PC-9 (cell line): ENCODE measurements at regions not wholly inside any gene's neighbourhood (a gene's known extent, or its start where the extent isn't known, plus 50 kb on each side); places are given as distances from the start of the nearest gene placed in this dataset.

ENCODE experiments used
- BruUV-seq: library from RNA; stranded (reverse); fragments of 400-500 nt; replicated peaks from 2 replicates; lab custom pipeline; 2021; lab: Mats Ljungman, UMichigan
- CTCF ChIA-PET: fragments of 300-600 bp; sonication (Branson Sonifier 250); formaldehyde crosslinking; loops from one replicate; lab custom pipeline; 2022; ENCODE audit warnings: antibody characterized with exemption; lab: Charles Lee
- POLR2A ChIA-PET: fragments of 300-600 bp; sonication (Branson Sonifier 250); formaldehyde crosslinking; loops from one replicate; lab custom pipeline; 2022; ENCODE audit warnings: antibody characterized with exemption; ENCODE audit not compliant: unreplicated experiment; lab: Charles Lee
- DNase-seq, 2 experiments: peaks; one replicate each; pipeline versions ENCODE4 v3.0.0 to v3.0.0-alpha.2; 2015 to 2022; ENCODE audit warnings: mixed read lengths in 1 of 2
- H2AFZ ChIP-seq: fragments of 200-600 bp; sonication (generic); 2 replicates; pipeline ENCODE4 v1.8.1; 2017; ENCODE audit warnings: antibody characterized with exemption
- H3F3A ChIP-seq: fragments of 200-600 bp; sonication (generic); 2 replicates; pipeline ENCODE4 v1.8.1; 2017; ENCODE audit warnings: antibody characterized with exemption, mild to moderate bottlenecking, low read depth; ENCODE audit not compliant: insufficient read depth
- H3K27ac ChIP-seq: fragments of 200-600 bp; sonication (generic); 2 replicates; pipeline ENCODE4 v1.6.1; 2016; ENCODE audit warnings: mixed run types
- H3K27me3 ChIP-seq: fragments of 200-600 bp; sonication (generic); 2 replicates; pipeline ENCODE4 v1.6.1; 2016; ENCODE audit warnings: low read depth, mixed run types; ENCODE audit not compliant: insufficient read depth
- H3K36me3 ChIP-seq: fragments of 200-600 bp; sonication (generic); 2 replicates; pipeline ENCODE4 v1.6.1; 2016; ENCODE audit warnings: low read depth, mixed run types
- H3K4me1 ChIP-seq: fragments of 200-600 bp; sonication (generic); replicated peaks from 2 replicates; pipeline ENCODE4 v1.6.1; 2016; ENCODE audit warnings: mixed run types; ENCODE audit not compliant: insufficient read depth
- H3K4me2 ChIP-seq: fragments of 200-600 bp; sonication (generic); 2 replicates; pipeline ENCODE4 v1.6.1; 2017; ENCODE audit warnings: mixed run types
- H3K4me3 ChIP-seq: fragments of 200-600 bp; sonication (generic); 2 replicates; pipeline ENCODE4 v1.6.1; 2016; ENCODE audit warnings: mixed run types
- H3K79me2 ChIP-seq: fragments of 200-600 bp; sonication (generic); 2 replicates; pipeline ENCODE4 v1.6.1; 2017; ENCODE audit warnings: low read depth, mixed run types
- H3K9me2 ChIP-seq: fragments of 200-600 bp; sonication (generic); 2 replicates; pipeline ENCODE4 v1.8.1; 2017; ENCODE audit warnings: mild to moderate bottlenecking; ENCODE audit not compliant: insufficient read depth
- H3K9me3 ChIP-seq: fragments of 200-600 bp; sonication (generic); 2 replicates; pipeline ENCODE4 v1.8.1; 2016; ENCODE audit warnings: low read depth; ENCODE audit not compliant: insufficient read depth
- H4K20me1 ChIP-seq: fragments of 200-600 bp; sonication (generic); 2 replicates; pipeline ENCODE4 v1.8.1; 2017; ENCODE audit not compliant: insufficient read depth
- EZH2 ChIP-seq: fragments of 200-600 bp; sonication (generic); IDR thresholded peaks from 2 replicates; pipeline ENCODE4 v1.8.0; 2017; ENCODE audit warnings: antibody characterized with exemption, low read depth
- intact Hi-C: fragments of 100-400 bp; cut with micrococcal nuclease; formaldehyde crosslinking; loops from one replicate; pipeline ENCODE4 v1.10.0; 2022; ENCODE audit not compliant: unreplicated experiment
- TF ChIP-seq, protein P1 (sequence below): fragments of 200-600 bp; sonication (generic); conservative IDR thresholded peaks from 2 replicates; pipeline ENCODE4 v1.6.1; 2017; ENCODE audit warnings: mixed run types, antibody characterized with exemption, mild to moderate bottlenecking, moderate library complexity

DNA sequence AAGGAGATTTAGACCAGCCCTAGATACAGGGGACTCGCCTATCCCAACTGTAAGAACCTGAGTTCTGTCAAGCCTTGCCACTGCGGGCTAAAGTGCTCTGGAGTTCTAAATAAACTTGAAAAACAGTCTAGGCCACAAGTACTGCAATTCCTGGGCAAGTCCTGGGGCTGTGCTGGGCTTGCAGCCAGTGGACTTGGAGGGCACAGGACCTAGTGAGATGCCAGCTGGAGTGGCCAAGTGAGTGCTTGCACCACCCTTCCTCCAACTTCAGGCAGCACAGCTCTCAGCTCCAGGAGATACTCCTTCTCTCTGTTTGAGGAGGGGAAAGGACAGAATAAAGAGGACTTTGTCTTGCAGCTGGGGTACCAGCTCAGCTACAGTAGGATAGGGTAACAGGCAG, 307.6 kb upstream of the FBXO33 start:
- DNase-seq = no peak
- H3K36me3 ChIP-seq = no peaks in the 10 kb centered on the region
- H4K20me1 ChIP-seq = no peaks in the 10 kb centered on the region
- H3K27me3 ChIP-seq = no peaks in the 10 kb centered on the region
- POLR2A ChIA-PET = no interaction called here
- intact Hi-C loops = no loop called here
- H3K4me2 ChIP-seq = no peak overlapping the region
- no peak overlapping the region for H2AFZ ChIP-seq
- no peaks in the 10 kb centered on the region for H3K4me1 ChIP-seq
- H3K9me3 ChIP-seq = no peaks in the 10 kb centered on the region
- no TSS peak for BruUV-seq
- H3F3A ChIP-seq = no peaks in the 10 kb centered on the region
- CTCF ChIA-PET = no interaction called here
- no peaks in the 10 kb centered on the region for H3K79me2 ChIP-seq
- no peaks in the 10 kb centered on the region for H3K9me2 ChIP-seq
- H3K27ac ChIP-seq = no peak overlapping the region
- TF ChIP-seq, protein P1, sequence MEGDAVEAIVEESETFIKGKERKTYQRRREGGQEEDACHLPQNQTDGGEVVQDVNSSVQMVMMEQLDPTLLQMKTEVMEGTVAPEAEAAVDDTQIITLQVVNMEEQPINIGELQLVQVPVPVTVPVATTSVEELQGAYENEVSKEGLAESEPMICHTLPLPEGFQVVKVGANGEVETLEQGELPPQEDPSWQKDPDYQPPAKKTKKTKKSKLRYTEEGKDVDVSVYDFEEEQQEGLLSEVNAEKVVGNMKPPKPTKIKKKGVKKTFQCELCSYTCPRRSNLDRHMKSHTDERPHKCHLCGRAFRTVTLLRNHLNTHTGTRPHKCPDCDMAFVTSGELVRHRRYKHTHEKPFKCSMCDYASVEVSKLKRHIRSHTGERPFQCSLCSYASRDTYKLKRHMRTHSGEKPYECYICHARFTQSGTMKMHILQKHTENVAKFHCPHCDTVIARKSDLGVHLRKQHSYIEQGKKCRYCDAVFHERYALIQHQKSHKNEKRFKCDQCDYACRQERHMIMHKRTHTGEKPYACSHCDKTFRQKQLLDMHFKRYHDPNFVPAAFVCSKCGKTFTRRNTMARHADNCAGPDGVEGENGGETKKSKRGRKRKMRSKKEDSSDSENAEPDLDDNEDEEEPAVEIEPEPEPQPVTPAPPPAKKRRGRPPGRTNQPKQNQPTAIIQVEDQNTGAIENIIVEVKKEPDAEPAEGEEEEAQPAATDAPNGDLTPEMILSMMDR = no peak
- TF ChIP-seq EZH2 = no peak
- no peak overlapping the region for H3K4me3 ChIP-seq

DNA sequence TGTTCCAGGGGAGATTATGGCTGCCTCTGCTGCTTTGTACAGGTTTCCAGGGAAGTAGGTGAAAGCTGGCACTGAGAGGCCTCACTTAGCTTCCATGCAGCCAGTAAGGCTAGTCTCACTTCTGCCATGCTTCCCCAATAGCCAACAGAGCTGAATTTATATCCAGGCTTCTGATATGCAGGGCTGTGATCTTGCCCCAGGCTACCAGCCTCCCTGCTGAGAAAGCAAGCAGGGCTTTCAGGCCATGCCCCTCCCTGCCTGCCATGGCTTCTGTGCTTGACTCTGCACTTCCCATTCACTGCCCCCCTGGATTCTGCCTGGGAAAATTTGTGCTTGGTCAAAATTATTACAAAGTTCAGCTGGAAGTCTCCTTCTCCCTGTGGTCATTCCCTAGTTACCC, 302.1 kb upstream of the FBXO33 start:
- ChIA-PET POLR2A (no interaction called here), CTCF (no interaction called here)
- H4K20me1 ChIP-seq = no peaks in the 10 kb centered on the region
- H3K79me2 ChIP-seq = no peaks in the 10 kb centered on the region
- BruUV-seq = no TSS peak
- H3K4me3 ChIP-seq = no peak overlapping the region
- no peaks in the 10 kb centered on the region for H3K36me3 ChIP-seq
- H3K27ac ChIP-seq = no peak overlapping the region
- H3K27me3 ChIP-seq = no peaks in the 10 kb centered on the region
- no peaks in the 10 kb centered on the region for H3K4me1 ChIP-seq
- TF ChIP-seq, protein P1 = no peak
- H3K4me2 ChIP-seq = no peak overlapping the region
- DNase-seq = no peak
- no peaks in the 10 kb centered on the region for H3F3A ChIP-seq
- no peaks in the 10 kb centered on the region for H3K9me3 ChIP-seq
- intact Hi-C loops = no loop called here
- no peak overlapping the region for H2AFZ ChIP-seq
- H3K9me2 ChIP-seq = no peaks in the 10 kb centered on the region

- no TSS peak for BruUV-seq
- DNase-seq = no peak
- Histone ChIP-seq H4K20me1 (no peaks in the 10 kb centered on the region), H2AFZ (no peak overlapping the region), H3K9me3 (no peaks in the 10 kb centered on the region), H3K9me2 (no peaks in the 10 kb centered on the region), H3K4me1 (no peaks in the 10 kb centered on the region), H3K36me3 (no peaks in the 10 kb centered on the region), H3K4me3 (no peak overlapping the region), H3F3A (no peaks in the 10 kb centered on the region), H3K79me2 (no peaks in the 10 kb centered on the region), H3K27me3 (no peaks in the 10 kb centered on the region), H3K27ac (no peak overlapping the region), H3K4me2 (no peak overlapping the region)
- no peak for TF ChIP-seq EZH2
- TF ChIP-seq, protein P1 = no peak
- ChIA-PET CTCF (no interaction called here), POLR2A (no interaction called here)
- intact Hi-C loops = no loop called here
Measured at GRCh38 chr14:39733741-39734140, 301.5 kb upstream of the FBXO33 start.
